ENCODE measurements at regions not wholly inside any gene's neighbourhood (a gene's known extent, or its start where the extent isn't known, plus 50 kb on each side); places are given as distances from the start of the nearest gene placed in this dataset.

DNA sequence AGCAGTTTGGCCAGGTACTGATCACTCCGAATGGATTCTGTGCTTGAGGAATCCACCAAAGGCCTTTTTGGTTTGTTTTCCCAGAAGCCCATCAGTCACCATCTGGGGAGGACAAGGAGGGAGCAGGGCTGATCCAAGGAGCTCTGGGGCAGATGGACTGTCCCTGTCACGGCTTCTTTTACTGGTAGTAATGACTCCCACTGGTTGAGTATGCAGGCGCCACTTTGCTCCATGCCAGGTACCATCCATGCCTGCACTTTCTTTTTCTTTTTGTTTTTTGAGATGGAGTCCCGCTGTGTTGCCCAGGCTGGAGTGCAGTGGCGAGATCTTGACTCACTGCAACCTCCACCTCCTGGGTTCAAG lies 101.7 kb downstream of the UBIAD1 start (continued):
- TF ChIP-seq, protein P1, sequence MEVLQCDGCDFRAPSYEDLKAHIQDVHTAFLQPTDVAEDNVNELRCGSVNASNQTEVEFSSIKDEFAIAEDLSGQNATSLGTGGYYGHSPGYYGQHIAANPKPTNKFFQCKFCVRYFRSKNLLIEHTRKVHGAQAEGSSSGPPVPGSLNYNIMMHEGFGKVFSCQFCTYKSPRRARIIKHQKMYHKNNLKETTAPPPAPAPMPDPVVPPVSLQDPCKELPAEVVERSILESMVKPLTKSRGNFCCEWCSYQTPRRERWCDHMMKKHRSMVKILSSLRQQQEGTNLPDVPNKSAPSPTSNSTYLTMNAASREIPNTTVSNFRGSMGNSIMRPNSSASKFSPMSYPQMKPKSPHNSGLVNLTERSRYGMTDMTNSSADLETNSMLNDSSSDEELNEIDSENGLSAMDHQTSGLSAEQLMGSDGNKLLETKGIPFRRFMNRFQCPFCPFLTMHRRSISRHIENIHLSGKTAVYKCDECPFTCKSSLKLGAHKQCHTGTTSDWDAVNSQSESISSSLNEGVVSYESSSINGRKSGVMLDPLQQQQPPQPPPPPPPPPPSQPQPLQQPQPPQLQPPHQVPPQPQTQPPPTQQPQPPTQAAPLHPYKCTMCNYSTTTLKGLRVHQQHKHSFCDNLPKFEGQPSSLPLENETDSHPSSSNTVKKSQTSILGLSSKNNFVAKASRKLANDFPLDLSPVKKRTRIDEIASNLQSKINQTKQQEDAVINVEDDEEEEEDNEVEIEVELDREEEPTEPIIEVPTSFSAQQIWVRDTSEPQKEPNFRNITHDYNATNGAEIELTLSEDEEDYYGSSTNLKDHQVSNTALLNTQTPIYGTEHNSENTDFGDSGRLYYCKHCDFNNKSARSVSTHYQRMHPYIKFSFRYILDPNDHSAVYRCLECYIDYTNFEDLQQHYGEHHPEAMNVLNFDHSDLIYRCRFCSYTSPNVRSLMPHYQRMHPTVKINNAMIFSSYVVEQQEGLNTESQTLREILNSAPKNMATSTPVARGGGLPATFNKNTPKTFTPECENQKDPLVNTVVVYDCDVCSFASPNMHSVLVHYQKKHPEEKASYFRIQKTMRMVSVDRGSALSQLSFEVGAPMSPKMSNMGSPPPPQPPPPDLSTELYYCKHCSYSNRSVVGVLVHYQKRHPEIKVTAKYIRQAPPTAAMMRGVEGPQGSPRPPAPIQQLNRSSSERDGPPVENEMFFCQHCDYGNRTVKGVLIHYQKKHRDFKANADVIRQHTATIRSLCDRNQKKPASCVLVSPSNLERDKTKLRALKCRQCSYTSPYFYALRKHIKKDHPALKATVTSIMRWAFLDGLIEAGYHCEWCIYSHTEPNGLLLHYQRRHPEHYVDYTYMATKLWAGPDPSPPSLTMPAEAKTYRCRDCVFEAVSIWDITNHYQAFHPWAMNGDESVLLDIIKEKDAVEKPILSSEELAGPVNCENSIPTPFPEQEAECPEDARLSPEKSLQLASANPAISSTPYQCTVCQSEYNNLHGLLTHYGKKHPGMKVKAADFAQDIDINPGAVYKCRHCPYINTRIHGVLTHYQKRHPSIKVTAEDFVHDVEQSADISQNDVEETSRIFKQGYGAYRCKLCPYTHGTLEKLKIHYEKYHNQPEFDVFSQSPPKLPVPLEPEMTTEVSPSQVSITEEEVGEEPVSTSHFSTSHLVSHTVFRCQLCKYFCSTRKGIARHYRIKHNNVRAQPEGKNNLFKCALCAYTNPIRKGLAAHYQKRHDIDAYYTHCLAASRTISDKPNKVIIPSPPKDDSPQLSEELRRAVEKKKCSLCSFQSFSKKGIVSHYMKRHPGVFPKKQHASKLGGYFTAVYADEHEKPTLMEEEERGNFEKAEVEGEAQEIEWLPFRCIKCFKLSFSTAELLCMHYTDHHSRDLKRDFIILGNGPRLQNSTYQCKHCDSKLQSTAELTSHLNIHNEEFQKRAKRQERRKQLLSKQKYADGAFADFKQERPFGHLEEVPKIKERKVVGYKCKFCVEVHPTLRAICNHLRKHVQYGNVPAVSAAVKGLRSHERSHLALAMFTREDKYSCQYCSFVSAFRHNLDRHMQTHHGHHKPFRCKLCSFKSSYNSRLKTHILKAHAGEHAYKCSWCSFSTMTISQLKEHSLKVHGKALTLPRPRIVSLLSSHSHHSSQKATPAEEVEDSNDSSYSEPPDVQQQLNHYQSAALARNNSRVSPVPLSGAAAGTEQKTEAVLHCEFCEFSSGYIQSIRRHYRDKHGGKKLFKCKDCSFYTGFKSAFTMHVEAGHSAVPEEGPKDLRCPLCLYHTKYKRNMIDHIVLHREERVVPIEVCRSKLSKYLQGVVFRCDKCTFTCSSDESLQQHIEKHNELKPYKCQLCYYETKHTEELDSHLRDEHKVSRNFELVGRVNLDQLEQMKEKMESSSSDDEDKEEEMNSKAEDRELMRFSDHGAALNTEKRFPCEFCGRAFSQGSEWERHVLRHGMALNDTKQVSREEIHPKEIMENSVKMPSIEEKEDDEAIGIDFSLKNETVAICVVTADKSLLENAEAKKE (CRISPR knock-in tag; IDR thresholded peaks at IDR 0.05) = no peak
- TF ChIP-seq, protein P2, sequence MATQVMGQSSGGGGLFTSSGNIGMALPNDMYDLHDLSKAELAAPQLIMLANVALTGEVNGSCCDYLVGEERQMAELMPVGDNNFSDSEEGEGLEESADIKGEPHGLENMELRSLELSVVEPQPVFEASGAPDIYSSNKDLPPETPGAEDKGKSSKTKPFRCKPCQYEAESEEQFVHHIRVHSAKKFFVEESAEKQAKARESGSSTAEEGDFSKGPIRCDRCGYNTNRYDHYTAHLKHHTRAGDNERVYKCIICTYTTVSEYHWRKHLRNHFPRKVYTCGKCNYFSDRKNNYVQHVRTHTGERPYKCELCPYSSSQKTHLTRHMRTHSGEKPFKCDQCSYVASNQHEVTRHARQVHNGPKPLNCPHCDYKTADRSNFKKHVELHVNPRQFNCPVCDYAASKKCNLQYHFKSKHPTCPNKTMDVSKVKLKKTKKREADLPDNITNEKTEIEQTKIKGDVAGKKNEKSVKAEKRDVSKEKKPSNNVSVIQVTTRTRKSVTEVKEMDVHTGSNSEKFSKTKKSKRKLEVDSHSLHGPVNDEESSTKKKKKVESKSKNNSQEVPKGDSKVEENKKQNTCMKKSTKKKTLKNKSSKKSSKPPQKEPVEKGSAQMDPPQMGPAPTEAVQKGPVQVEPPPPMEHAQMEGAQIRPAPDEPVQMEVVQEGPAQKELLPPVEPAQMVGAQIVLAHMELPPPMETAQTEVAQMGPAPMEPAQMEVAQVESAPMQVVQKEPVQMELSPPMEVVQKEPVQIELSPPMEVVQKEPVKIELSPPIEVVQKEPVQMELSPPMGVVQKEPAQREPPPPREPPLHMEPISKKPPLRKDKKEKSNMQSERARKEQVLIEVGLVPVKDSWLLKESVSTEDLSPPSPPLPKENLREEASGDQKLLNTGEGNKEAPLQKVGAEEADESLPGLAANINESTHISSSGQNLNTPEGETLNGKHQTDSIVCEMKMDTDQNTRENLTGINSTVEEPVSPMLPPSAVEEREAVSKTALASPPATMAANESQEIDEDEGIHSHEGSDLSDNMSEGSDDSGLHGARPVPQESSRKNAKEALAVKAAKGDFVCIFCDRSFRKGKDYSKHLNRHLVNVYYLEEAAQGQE (IDR thresholded peaks at IDR 0.05; ENCODE audit: unreplicated experiment) = no peak

DNA sequence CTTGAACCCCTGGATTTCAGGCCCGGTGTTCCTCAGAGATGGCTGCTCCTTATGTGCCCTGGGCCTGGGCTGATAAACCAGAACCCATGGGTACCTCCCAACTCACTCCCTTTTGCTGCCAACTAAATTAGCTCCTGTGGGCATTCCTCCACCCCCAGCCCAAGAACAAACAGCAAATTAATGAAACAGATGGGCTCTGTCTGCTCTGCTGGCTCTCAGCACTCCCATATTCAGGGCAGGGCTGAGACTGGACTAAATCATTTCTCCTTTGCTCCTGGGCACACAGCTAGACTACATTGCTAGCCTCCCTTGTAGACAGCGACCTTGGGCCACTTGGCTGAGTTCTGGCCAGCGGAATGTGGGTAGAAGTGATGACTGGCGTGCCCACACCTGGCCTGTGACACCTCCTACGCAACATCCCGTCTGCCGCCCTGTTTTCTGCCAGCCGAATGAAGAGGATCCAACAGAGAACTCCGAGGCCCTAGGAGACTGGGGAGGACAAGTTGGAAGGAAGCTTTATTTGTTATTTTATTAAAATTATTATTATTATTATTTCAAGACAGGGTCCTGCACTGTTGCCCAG lies 101.9 kb upstream of the DISP3 start:
- Mint-ChIP-seq H3K4me1 (peaks cover 20% of the 10 kb centered on the region), H3K27ac (no peak overlapping the region; the same call in 1 of the 2 replicates)
- ATAC-seq = no peak
- no peak for TF ChIP-seq ZNF114 (CRISPR knock-in tag; IDR thresholded peaks at IDR 0.05)
- TF ChIP-seq, protein P3, sequence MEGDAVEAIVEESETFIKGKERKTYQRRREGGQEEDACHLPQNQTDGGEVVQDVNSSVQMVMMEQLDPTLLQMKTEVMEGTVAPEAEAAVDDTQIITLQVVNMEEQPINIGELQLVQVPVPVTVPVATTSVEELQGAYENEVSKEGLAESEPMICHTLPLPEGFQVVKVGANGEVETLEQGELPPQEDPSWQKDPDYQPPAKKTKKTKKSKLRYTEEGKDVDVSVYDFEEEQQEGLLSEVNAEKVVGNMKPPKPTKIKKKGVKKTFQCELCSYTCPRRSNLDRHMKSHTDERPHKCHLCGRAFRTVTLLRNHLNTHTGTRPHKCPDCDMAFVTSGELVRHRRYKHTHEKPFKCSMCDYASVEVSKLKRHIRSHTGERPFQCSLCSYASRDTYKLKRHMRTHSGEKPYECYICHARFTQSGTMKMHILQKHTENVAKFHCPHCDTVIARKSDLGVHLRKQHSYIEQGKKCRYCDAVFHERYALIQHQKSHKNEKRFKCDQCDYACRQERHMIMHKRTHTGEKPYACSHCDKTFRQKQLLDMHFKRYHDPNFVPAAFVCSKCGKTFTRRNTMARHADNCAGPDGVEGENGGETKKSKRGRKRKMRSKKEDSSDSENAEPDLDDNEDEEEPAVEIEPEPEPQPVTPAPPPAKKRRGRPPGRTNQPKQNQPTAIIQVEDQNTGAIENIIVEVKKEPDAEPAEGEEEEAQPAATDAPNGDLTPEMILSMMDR (conservative IDR thresholded peaks at IDR 0.05; ENCODE audit: low read depth in 2 of 2) = no peak
- TF ChIP-seq NANOG (IDR thresholded peaks at IDR 0.05; ENCODE audit: borderline replicate concordance) = no peak
- no peak for TF ChIP-seq STAT1 (IDR thresholded peaks at IDR 0.05; ENCODE audit: unreplicated experiment)
- TF ChIP-seq JUNB (IDR thresholded peaks at IDR 0.05; ENCODE audit: unreplicated experiment) = no peak
- TF ChIP-seq ZNF331 (CRISPR knock-in tag; IDR thresholded peaks at IDR 0.05; ENCODE audit: low read depth) = no peak
- TF ChIP-seq, protein P2 (IDR thresholded peaks at IDR 0.05; ENCODE audit: unreplicated experiment) = no peak
- TF ChIP-seq CREB1 (CRISPR knock-in tag; IDR thresholded peaks at IDR 0.05; ENCODE audit: low read depth) = no peak
- TF ChIP-seq POLR2AphosphoS5 (IDR thresholded peaks at IDR 0.05; ENCODE audit: low read depth) = no peak

More for the DNA sequence above, 101.9 kb upstream of the DISP3 start:
- peaks cover 10% of the 10 kb centered on the region for H3K4me1 ChIP-seq (ENCODE audit: insufficient read depth)
- no peak overlapping the region for H3K4me3 Mint-ChIP-seq
- H3F3A ChIP-seq (replicated peaks; ENCODE audit: low read depth) = peaks cover 14% of the 10 kb centered on the region; the same call in 1 of the 2 replicates
- H3K27me3 Mint-ChIP-seq (ENCODE audit: insufficient read depth, low read depth, poor library complexity) = peaks cover 12% of the 10 kb centered on the region
- H3K79me2 ChIP-seq (replicated peaks; ENCODE audit: insufficient read depth) = no peaks in the 10 kb centered on the region
- no peak overlapping the region for H3K4me3 ChIP-seq
- DNase-seq (ENCODE audit: low spot score) = no peak
- H3K27me3 ChIP-seq (ENCODE audit: insufficient read depth) = no peaks in the 10 kb centered on the region
- no peaks in the 10 kb centered on the region for H3K36me3 ChIP-seq (ENCODE audit: insufficient read depth)
- no peak overlapping the region for H2AFZ ChIP-seq
- no peaks in the 10 kb centered on the region for H3K9me3 Mint-ChIP-seq
- no peaks in the 10 kb centered on the region for H4K20me1 ChIP-seq (replicated peaks; ENCODE audit: insufficient read depth)
- no peaks in the 10 kb centered on the region for H3K36me3 Mint-ChIP-seq (ENCODE audit: low read depth)
- no peak overlapping the region for H3K27ac ChIP-seq (ENCODE audit: low read depth)
- H3K9me2 ChIP-seq (ENCODE audit: insufficient read depth) = no peaks in the 10 kb centered on the region
- H3K4me2 ChIP-seq = no peak overlapping the region

Measured in GM23338 (cell line).